SK-N-SH (cell line): ENCODE measurements at regions not wholly inside any gene's neighbourhood (a gene's known extent, or its start where the extent isn't known, plus 50 kb on each side); places are given as distances from the start of the nearest gene placed in this dataset.

Experiments
- CTCF ChIA-PET: fragments of 300-600, 350-600 bp; formaldehyde crosslinking; extraction: SDS; loops from one replicate; lab custom pipeline; 2021; lab: Yijun Ruan, JAX
- POLR2A ChIA-PET: fragments of 350-600 bp; sonication (Branson Sonifier 250); formaldehyde crosslinking; extraction: SDS; loops from one replicate; lab custom pipeline; 2020; ENCODE audit warnings: antibody characterized with exemption, inconsistent platforms; lab: Yijun Ruan, JAX
- DNase-seq: peaks from one replicate; pipeline ENCODE4 v3.0.0; 2012
- H2AFZ ChIP-seq: fragments of 200-600 bp; sonication (generic); 2 replicates; pipeline ENCODE4 v1.8.1; 2016; ENCODE audit warnings: antibody characterized with exemption, mild to moderate bottlenecking, low read depth
- H3F3A ChIP-seq: fragments of 200-600 bp; sonication (generic); replicated peaks from 2 replicates; pipeline ENCODE3; 2016; ENCODE audit warnings: antibody characterized with exemption, mild to moderate bottlenecking; ENCODE audit not compliant: insufficient read depth
- H3K27ac ChIP-seq, 2 experiments: fragments of 200-500 bp in 1 of 2; fragments of 200-600 bp in 1 of 2; sonication (Bioruptor generic) in 1 of 2; sonication (generic), shearing (Covaris generic) in 1 of 2; 2 replicates each; pipeline versions ENCODE4 v1.5.1 to v1.6.1; 2014 to 2016; ENCODE audit warnings: low read depth in 2 of 2, inconsistent platforms in 1 of 2, low read length in 1 of 2, mild to moderate bottlenecking in 1 of 2, mixed read lengths in 1 of 2
- H3K27me3 ChIP-seq: fragments of 200-600 bp; sonication (generic), shearing (Covaris generic); 2 replicates; pipeline ENCODE4 v1.6.1; 2016; ENCODE audit warnings: mixed run types; ENCODE audit not compliant: insufficient read depth
- H3K36me3 ChIP-seq, 2 experiments: fragments of 200-500 bp in 1 of 2; fragments of 200-600 bp in 1 of 2; sonication (Bioruptor generic) in 1 of 2; sonication (generic) in 1 of 2; replicated peaks in 1 of 2; 2 replicates each; pipeline versions ENCODE3 to v1.5.1; 2014 to 2016; ENCODE audit warnings: low read length in 1 of 2, mild to moderate bottlenecking in 1 of 2; ENCODE audit not compliant: insufficient read depth in 2 of 2, control insufficient read depth in 1 of 2
- H3K4me1 ChIP-seq, 2 experiments: fragments of 200-500 bp in 1 of 2; fragments of 200-600 bp in 1 of 2; sonication (Bioruptor generic) in 1 of 2; sonication (generic), shearing (Covaris generic) in 1 of 2; 2 replicates each; pipeline versions ENCODE4 v1.5.1 to v1.6.1; 2014 to 2016; ENCODE audit warnings: low read depth in 1 of 2, low read length in 1 of 2, mixed run types in 1 of 2; ENCODE audit not compliant: insufficient read depth in 2 of 2, control insufficient read depth in 1 of 2
- H3K4me2 ChIP-seq: fragments of 200-600 bp; sonication (generic), shearing (Covaris generic); 2 replicates; pipeline ENCODE4 v1.6.1; 2017; ENCODE audit warnings: mixed run types
- H3K4me3 ChIP-seq, 2 experiments: fragments of 200-500 bp in 1 of 2; fragments of 200-600 bp in 1 of 2; sonication (Bioruptor generic) in 1 of 2; sonication (generic), shearing (Covaris generic) in 1 of 2; 2 replicates each; pipeline versions ENCODE4 v1.5.1 to v1.8.1; 2014 to 2016; ENCODE audit warnings: low read depth in 2 of 2, inconsistent platforms in 1 of 2, low read length in 1 of 2, mild to moderate bottlenecking in 1 of 2, mixed read lengths in 1 of 2, moderate library complexity in 1 of 2
- H3K79me2 ChIP-seq: fragments of 200-600 bp; sonication (generic); 2 replicates; pipeline ENCODE4 v1.8.1; 2017; ENCODE audit warnings: mild to moderate bottlenecking; ENCODE audit not compliant: insufficient read depth
- H3K9ac ChIP-seq: fragments of 200-600 bp; sonication (generic); 2 replicates; pipeline ENCODE4 v1.6.1; 2017; ENCODE audit warnings: mixed run types
- H3K9me2 ChIP-seq: fragments of 200-600 bp; sonication (generic); 2 replicates; pipeline ENCODE4 v1.6.1; 2017; ENCODE audit warnings: mixed run types
- H3K9me3 ChIP-seq: fragments of 200-600 bp; sonication (generic); 2 replicates; pipeline ENCODE4 v1.6.1; 2017; ENCODE audit warnings: mixed run types, mild to moderate bottlenecking, moderate library complexity
- H4K20me1 ChIP-seq: fragments of 200-600 bp; sonication (generic); 2 replicates; pipeline ENCODE4 v1.6.1; 2017; ENCODE audit warnings: mild to moderate bottlenecking, mixed run types; ENCODE audit not compliant: insufficient read depth
- EP300 ChIP-seq, 2 experiments: IDR thresholded peaks; 2 replicates each; pipeline versions ENCODE4 v1.4.0 to v1.6.1; 2012; ENCODE audit warnings: borderline replicate concordance in 1 of 2, low read depth in 1 of 2, low read length in 1 of 2
- FOXM1 ChIP-seq: IDR thresholded peaks from 2 replicates; pipeline ENCODE4 v1.4.0; 2012; ENCODE audit warnings: low read depth, mild to moderate bottlenecking
- GABPA ChIP-seq: IDR thresholded peaks from 2 replicates; pipeline ENCODE4 v1.4.0; 2012; ENCODE audit warnings: low read depth, mild to moderate bottlenecking
- RCOR1 ChIP-seq: fragments of 150-350 bp; IDR thresholded peaks from 2 replicates; pipeline ENCODE4 v1.6.1; 2017; ENCODE audit warnings: antibody characterized with exemption, low read length
- RFX5 ChIP-seq: IDR thresholded peaks from 2 replicates; pipeline ENCODE4 v1.6.1; 2012; ENCODE audit warnings: mild to moderate bottlenecking, improper control_type of control experiment, low read length
- SIN3A ChIP-seq: IDR thresholded peaks from 2 replicates; pipeline ENCODE4 v1.6.1; 2012; ENCODE audit warnings: low read depth, mild to moderate bottlenecking, low read length, moderate library complexity, borderline replicate concordance
- TCF12 ChIP-seq: IDR thresholded peaks from 2 replicates; pipeline ENCODE4 v1.4.0; 2012
- WGBS: methylation state at CpG from one replicate; pipeline ENCODE4 v1.1.6; 2017; ENCODE audit warnings: low lambda C conversion rate; 5-methylcytosine and 5-hydroxymethylcytosine counted together
- TF ChIP-seq, protein P1 (sequence below): fragments of 150-350 bp; IDR thresholded peaks from 2 replicates; pipeline ENCODE4 v1.6.1; 2017; ENCODE audit warnings: antibody characterized with exemption, low read length, low read depth, borderline replicate concordance
- TF ChIP-seq, protein P2 (sequence below): IDR thresholded peaks from 2 replicates; pipeline ENCODE4 v1.6.1; 2012; ENCODE audit warnings: mild to moderate bottlenecking, low read depth, low read length, moderate library complexity
- TF ChIP-seq, protein P3 (sequence below): fragments of 150-350 bp; IDR thresholded peaks from 2 replicates; pipeline ENCODE4 v1.6.1; 2016; ENCODE audit warnings: mild to moderate bottlenecking, low read depth, low read length

DNA sequence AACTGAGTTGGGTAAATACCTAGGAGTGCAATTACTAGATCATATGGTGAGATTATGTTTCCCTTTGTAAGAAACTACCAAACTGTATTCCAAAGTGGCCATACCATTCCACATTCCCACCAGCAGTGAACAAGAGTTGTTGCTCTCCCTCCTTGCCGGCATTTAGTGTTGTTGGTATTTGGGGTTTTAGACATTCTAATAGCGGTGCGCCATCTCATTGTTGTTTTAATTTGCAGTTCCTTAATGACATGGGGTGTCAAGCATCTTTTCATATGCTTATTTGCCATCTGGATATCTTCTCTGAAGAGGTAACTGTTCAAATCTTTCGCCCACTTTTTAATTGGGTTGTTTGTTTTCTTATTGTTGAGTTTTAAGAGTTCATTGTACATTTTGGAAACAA, 164.2 kb upstream of the LHX1 start:
- H3K9ac ChIP-seq = no peak overlapping the region
- TF ChIP-seq RCOR1 = no peak
- TF ChIP-seq EP300 (IDR thresholded peaks at IDR 0.05; ENCODE audit: borderline replicate concordance in 1 of 2, low read depth in 1 of 2, low read length in 1 of 2) = no peak
- no peak for TF ChIP-seq FOXM1
- TF ChIP-seq, protein P1, sequence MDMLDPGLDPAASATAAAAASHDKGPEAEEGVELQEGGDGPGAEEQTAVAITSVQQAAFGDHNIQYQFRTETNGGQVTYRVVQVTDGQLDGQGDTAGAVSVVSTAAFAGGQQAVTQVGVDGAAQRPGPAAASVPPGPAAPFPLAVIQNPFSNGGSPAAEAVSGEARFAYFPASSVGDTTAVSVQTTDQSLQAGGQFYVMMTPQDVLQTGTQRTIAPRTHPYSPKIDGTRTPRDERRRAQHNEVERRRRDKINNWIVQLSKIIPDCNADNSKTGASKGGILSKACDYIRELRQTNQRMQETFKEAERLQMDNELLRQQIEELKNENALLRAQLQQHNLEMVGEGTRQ = no peak
- TF ChIP-seq GABPA = no peak
- TF ChIP-seq RFX5 = no peak
- TF ChIP-seq SIN3A = no peak
- no peak for TF ChIP-seq TCF12
- TF ChIP-seq, protein P2, sequence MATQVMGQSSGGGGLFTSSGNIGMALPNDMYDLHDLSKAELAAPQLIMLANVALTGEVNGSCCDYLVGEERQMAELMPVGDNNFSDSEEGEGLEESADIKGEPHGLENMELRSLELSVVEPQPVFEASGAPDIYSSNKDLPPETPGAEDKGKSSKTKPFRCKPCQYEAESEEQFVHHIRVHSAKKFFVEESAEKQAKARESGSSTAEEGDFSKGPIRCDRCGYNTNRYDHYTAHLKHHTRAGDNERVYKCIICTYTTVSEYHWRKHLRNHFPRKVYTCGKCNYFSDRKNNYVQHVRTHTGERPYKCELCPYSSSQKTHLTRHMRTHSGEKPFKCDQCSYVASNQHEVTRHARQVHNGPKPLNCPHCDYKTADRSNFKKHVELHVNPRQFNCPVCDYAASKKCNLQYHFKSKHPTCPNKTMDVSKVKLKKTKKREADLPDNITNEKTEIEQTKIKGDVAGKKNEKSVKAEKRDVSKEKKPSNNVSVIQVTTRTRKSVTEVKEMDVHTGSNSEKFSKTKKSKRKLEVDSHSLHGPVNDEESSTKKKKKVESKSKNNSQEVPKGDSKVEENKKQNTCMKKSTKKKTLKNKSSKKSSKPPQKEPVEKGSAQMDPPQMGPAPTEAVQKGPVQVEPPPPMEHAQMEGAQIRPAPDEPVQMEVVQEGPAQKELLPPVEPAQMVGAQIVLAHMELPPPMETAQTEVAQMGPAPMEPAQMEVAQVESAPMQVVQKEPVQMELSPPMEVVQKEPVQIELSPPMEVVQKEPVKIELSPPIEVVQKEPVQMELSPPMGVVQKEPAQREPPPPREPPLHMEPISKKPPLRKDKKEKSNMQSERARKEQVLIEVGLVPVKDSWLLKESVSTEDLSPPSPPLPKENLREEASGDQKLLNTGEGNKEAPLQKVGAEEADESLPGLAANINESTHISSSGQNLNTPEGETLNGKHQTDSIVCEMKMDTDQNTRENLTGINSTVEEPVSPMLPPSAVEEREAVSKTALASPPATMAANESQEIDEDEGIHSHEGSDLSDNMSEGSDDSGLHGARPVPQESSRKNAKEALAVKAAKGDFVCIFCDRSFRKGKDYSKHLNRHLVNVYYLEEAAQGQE = no peak
- TF ChIP-seq, all 33 proteins: peak for 0
- H3K4me1 ChIP-seq = peaks cover 0 to 7% of the 10 kb centered on the region in 2 experiments; a peak in 1 of 4 replicates
- no peak overlapping the region for H2AFZ ChIP-seq
- H3F3A ChIP-seq = no peaks in the 10 kb centered on the region
- no peaks in the 10 kb centered on the region for H3K9me3 ChIP-seq
- no peaks in the 10 kb centered on the region for H3K36me3 ChIP-seq
- H3K4me3 ChIP-seq = no peak overlapping the region
- no peak overlapping the region for H3K27ac ChIP-seq
- no peak for DNase-seq
- CTCF ChIA-PET = interaction anchor here (0.7 to 1.2 kb wide), 2 partner anchors 10 to 30 kb away, joined by 3 read pairs; no protein-coding TSS in a partner anchor
- no peaks in the 10 kb centered on the region for H3K79me2 ChIP-seq
- WGBS = 47% methylated on average over 4 of the region's 4 CpGs
- 0 out of 2 replicates have a peak, but pooled peaks cover 5% of the 10 kb centered on the region for H3K27me3 ChIP-seq
- POLR2A ChIA-PET = no interaction called here
- H3K9me2 ChIP-seq = no peaks in the 10 kb centered on the region
- no peak overlapping the region for H3K4me2 ChIP-seq
- no peaks in the 10 kb centered on the region for H4K20me1 ChIP-seq

DNA sequence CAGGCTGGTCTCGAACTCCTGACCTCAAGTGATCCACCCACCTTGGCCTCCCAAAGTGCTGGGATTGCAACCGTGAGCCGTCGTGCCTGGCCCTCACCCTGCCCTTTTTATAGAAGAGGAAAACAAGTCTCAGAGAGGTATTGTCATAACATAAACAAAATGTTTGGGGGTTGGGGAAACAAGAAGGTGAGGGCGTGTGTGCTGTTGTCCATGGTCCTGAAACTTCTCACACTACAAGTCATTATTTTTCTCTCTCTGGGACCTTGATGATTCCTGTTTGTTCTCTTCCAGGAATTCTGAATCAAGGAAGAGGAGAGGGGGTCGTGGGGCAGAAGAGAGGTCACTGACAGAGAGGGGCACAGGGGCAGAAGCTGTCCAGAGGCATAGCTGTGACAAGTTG, 160.2 kb upstream of the LHX1 start:
- Histone ChIP-seq H3K9ac (no peak overlapping the region), H3K36me3 (no peaks in the 10 kb centered on the region), H3F3A (no peaks in the 10 kb centered on the region), H4K20me1 (no peaks in the 10 kb centered on the region), H3K4me3 (no peak overlapping the region), H3K9me2 (no peaks in the 10 kb centered on the region), H3K9me3 (no peaks in the 10 kb centered on the region), H3K4me1 (no peaks in the 10 kb centered on the region; a peak in 1 of 4 replicates), H3K4me2 (no peak overlapping the region), H3K27me3 (0 out of 2 replicates have a peak, but pooled peaks cover 5% of the 10 kb centered on the region), H3K27ac (no peak overlapping the region), H2AFZ (no peak overlapping the region), H3K79me2 (no peaks in the 10 kb centered on the region)
- no peak for DNase-seq
- 38% methylated on average over 6 of the region's 6 CpGs for WGBS
- TF ChIP-seq, protein P2 = peak; percentile 90
- TF ChIP-seq, protein P3, sequence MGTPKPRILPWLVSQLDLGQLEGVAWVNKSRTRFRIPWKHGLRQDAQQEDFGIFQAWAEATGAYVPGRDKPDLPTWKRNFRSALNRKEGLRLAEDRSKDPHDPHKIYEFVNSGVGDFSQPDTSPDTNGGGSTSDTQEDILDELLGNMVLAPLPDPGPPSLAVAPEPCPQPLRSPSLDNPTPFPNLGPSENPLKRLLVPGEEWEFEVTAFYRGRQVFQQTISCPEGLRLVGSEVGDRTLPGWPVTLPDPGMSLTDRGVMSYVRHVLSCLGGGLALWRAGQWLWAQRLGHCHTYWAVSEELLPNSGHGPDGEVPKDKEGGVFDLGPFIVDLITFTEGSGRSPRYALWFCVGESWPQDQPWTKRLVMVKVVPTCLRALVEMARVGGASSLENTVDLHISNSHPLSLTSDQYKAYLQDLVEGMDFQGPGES = no peak
- ChIA-PET POLR2A (no interaction called here), CTCF (interaction anchor here (1.0 kb wide), 2 partner anchors 70 to 271 kb away, joined by 3 to 4 read pairs; no protein-coding TSS in a partner anchor)
